Testis (tissue), 2 donors: ENCODE measurements at regions not wholly inside any gene's neighbourhood (a gene's known extent, or its start where the extent isn't known, plus 50 kb on each side); places are given as distances from the start of the nearest gene placed in this dataset.

ENCODE experiments used
- DNase-seq: peaks from one replicate; pipeline ENCODE4 v3.0.0-alpha.2; 2019
- H3K27ac ChIP-seq, 2 donors: fragments of 200-600 bp; sonication (generic); one replicate each; pipeline ENCODE4 v1.5.1; 2019
- H3K27me3 ChIP-seq: fragments of 200-600 bp; sonication (generic); one replicate; pipeline ENCODE4 v1.5.1; 2019
- H3K36me3 ChIP-seq: fragments of 200-600 bp; sonication (generic); one replicate; pipeline ENCODE4 v1.5.1; 2017; ENCODE audit warnings: low read depth; ENCODE audit errors: missing control alignments
- H3K4me1 ChIP-seq: fragments of 200-600 bp; sonication (generic); one replicate; pipeline ENCODE4 v1.5.1; 2019
- H3K4me3 ChIP-seq, 2 donors: fragments of 200-600 bp; sonication (generic); one replicate each; pipeline ENCODE4 v1.5.1; 2017 to 2019
- H3K9me3 ChIP-seq: fragments of 200-600 bp; sonication (generic); one replicate; pipeline ENCODE4 v1.5.1; 2017
- CTCF ChIP-seq, 3 experiments: fragments of 450-650 bp in 2 of 3; fragments of 200-600 bp in 1 of 3; sonication (generic) in 1 of 3; IDR thresholded peaks; one replicate each; pipeline ENCODE4 v1.5.1; 2016 to 2019; ENCODE audit warnings: antibody characterized with exemption in 3 of 3, mild to moderate bottlenecking in 2 of 3, moderate library complexity in 1 of 3
- POLR2A ChIP-seq: fragments of 450-650 bp; IDR thresholded peaks from one replicate; pipeline ENCODE4 v1.6.1; 2017; ENCODE audit warnings: antibody characterized with exemption, mild to moderate bottlenecking, moderate library complexity
- WGBS, 2 donors: methylation state at CpG; one replicate each; pipeline ENCODE4 v1.1.5; 2018; 5-methylcytosine and 5-hydroxymethylcytosine counted together
- intact Hi-C: fragments of 100-400 bp; cut with DNase I; formaldehyde crosslinking; loops from one replicate; pipeline ENCODE4 v1.15.1; 2023; ENCODE audit warnings: low total_unique reads

GRCh38 chr22:45099961-45100360 lies 63.8 kb upstream of the NUP50 start:
- Histone ChIP-seq H3K4me3 (no peak overlapping the region), H3K4me1 (no peaks in the 10 kb centered on the region), H3K27me3 (no peaks in the 10 kb centered on the region), H3K36me3 (no peaks in the 10 kb centered on the region), H3K9me3 (no peaks in the 10 kb centered on the region), H3K27ac (no peak overlapping the region)
- intact Hi-C loops = no loop called here
- 84 to 86% methylated on average over 9 of the region's 9 CpGs for WGBS, 2 donors
- TF ChIP-seq CTCF (IDR thresholded peaks at IDR 0.05) (no peak), POLR2A (no peak)
- DNase-seq = no peak

GRCh38 chr22:45101515-45102227 lies 62.1 kb upstream of the NUP50 start:
- H3K4me1 ChIP-seq = no peaks in the 10 kb centered on the region
- H3K36me3 ChIP-seq = no peaks in the 10 kb centered on the region
- no peak overlapping the region for H3K4me3 ChIP-seq
- TF ChIP-seq CTCF (IDR thresholded peaks at IDR 0.05) (peak; percentile 25 to 73 (median 60)), POLR2A (no peak)
- H3K27ac ChIP-seq = no peak overlapping the region
- DNase-seq = peak; percentile 81
- H3K27me3 ChIP-seq = no peaks in the 10 kb centered on the region
- WGBS, 2 donors = 52 to 62% methylated on average over 14 to 18 of the region's 18 CpGs
- intact Hi-C loops = no loop called here
- H3K9me3 ChIP-seq = no peaks in the 10 kb centered on the region

GRCh38 chr22:45102896-45103420 lies 60.8 kb upstream of the NUP50 start:
- Histone ChIP-seq H3K4me1 (no peaks in the 10 kb centered on the region), H3K27me3 (no peaks in the 10 kb centered on the region), H3K9me3 (no peaks in the 10 kb centered on the region), H3K36me3 (no peaks in the 10 kb centered on the region), H3K4me3 (no peak overlapping the region), H3K27ac (no peak overlapping the region)
- WGBS, 2 donors = 71 to 81% methylated on average over 6 of the region's 6 CpGs
- intact Hi-C loops = no loop called here
- DNase-seq = no peak
- no peak for TF ChIP-seq POLR2A
- no peak for TF ChIP-seq CTCF (IDR thresholded peaks at IDR 0.05)

GRCh38 chr22:45103756-45104155 lies 60.0 kb upstream of the NUP50 start:
- no peaks in the 10 kb centered on the region for H3K9me3 ChIP-seq
- no peak for DNase-seq
- intact Hi-C loops = no loop called here
- H3K4me3 ChIP-seq = no peak overlapping the region
- no peaks in the 10 kb centered on the region for H3K27me3 ChIP-seq
- no peaks in the 10 kb centered on the region for H3K36me3 ChIP-seq
- 75 to 86% methylated on average over 10 of the region's 10 CpGs for WGBS, 2 donors
- no peaks in the 10 kb centered on the region for H3K4me1 ChIP-seq
- no peak for TF ChIP-seq POLR2A
- no peak for TF ChIP-seq CTCF (IDR thresholded peaks at IDR 0.05)
- H3K27ac ChIP-seq = no peak overlapping the region

GRCh38 chr22:45104313-45104712 lies 59.4 kb upstream of the NUP50 start:
- H3K4me1 ChIP-seq = no peaks in the 10 kb centered on the region
- DNase-seq = no peak
- intact Hi-C loops = no loop called here
- H3K27ac ChIP-seq = no peak overlapping the region
- H3K36me3 ChIP-seq = no peaks in the 10 kb centered on the region
- H3K4me3 ChIP-seq = no peak overlapping the region
- no peaks in the 10 kb centered on the region for H3K27me3 ChIP-seq
- TF ChIP-seq POLR2A = no peak
- TF ChIP-seq CTCF (IDR thresholded peaks at IDR 0.05) = no peak
- 93 to 98% methylated on average over 10 of the region's 10 CpGs for WGBS, 2 donors
- no peaks in the 10 kb centered on the region for H3K9me3 ChIP-seq
